Endothelial cell of hepatic sinusoid (primary cell): ENCODE measurements at regions not wholly inside any gene's neighbourhood (a gene's known extent, or its start where the extent isn't known, plus 50 kb on each side); places are given as distances from the start of the nearest gene placed in this dataset.

Experiments
- in situ Hi-C: cut with HindIII; loops from 2 replicates; pipeline ENCODE4 v1.10.0; 2017; ENCODE audit warnings: low sequenced_read_pairs

DNA sequence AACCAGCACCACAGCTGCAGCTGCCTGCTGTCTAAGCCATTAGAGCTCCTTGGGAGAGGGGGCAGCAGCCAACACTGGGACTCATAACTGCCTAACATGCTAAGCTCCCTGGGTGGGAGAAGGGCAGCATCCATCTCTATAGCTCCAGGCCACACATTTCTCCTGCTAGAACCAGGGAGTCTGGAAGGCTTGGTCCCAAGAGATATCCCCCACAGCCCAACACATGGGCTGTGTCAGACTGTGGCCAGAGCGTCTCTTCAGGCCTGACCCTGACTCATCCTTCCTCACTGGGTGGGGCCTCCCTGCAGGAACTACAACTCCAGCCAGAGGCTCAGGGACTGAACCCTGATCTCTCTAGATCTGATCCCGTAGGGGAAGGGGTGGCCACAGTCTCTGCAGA lies 411.1 kb downstream of the HDGFL1 start:
- in situ Hi-C loops, result no loop called here

DNA sequence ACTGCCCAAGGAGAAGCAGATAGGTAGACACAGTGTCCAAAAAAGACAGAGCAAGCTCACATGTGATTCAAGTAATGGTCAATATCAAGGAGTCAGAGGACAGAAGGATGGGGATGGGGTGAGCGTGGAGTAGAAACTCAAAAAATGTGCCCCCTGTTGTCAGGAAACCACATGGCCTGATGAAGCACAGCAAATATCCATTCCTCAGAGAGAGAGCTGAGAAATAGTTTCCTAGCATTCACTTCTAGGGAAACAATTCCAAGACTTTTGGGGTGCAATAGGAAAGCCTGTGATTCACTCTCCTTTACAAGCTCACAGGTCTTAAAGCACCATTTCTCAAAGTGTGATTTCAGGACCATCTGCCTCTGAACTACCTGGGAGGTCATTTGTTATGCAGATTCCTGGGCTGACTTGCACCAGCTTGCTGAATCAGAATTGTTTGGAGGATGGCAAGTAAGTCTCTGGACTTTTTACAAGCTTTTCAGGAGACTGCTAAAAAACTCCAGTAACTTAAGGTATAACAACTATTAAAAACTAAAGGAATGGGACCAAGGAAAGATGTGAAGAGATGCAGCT lies 432.8 kb downstream of the HDGFL1 start:
- in situ Hi-C loops, result no loop called here

DNA sequence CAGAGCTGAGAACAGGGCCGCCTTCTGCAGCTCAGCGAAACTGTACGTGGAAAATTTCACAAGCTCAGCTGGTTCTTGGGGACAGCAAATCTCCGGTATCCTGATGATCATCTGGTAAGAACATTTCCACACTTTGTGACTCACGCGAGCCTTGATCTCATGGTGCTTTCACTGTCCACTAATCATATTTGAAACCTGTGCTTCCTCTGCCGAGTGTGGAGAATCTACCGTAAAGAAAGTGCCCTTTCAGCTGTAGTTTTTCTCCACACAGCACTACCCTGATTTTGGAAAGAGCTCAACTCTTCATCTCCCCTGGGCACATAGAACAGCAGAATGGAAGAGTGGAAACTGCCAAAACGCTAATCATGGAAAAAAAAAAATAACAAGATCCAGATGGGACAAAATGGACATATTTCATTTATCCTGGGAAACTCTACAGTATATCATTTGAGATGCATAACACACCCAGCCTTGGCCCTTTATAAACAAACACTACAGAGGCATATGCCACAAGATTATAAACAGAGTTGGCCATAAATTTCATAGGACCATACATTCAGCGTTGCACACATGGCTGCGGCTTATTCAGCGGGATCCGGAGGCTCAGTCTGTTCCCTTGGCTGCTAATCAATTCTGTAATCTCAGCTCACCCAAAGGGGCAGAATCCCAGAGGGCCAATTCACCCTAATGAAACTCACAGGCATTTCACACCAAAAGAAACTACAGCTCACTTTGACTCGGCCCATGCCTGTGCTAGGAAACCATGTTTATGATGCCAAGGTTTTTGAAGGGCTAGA lies 434.5 kb downstream of the HDGFL1 start:
- in situ Hi-C loops, result no loop called here

GRCh38 chr6:23006656-23007055 lies 437.3 kb downstream of the HDGFL1 start:
- in situ Hi-C loops, result no loop called here

- in situ Hi-C loops, result no loop called here
Measured at GRCh38 chr6:23011615-23012014, 442.2 kb downstream of the HDGFL1 start.

- in situ Hi-C loops, result no loop called here
Measured at GRCh38 chr6:23013776-23014175, 444.4 kb downstream of the HDGFL1 start.

- in situ Hi-C loops, result no loop called here
Measured at GRCh38 chr6:23016696-23017095, 447.3 kb downstream of the HDGFL1 start.

- in situ Hi-C loops, result no loop called here
Measured at GRCh38 chr6:23021487-23021886, 452.1 kb downstream of the HDGFL1 start.

- in situ Hi-C loops, result no loop called here
Measured at GRCh38 chr6:23027281-23027680, 457.9 kb downstream of the HDGFL1 start.

DNA sequence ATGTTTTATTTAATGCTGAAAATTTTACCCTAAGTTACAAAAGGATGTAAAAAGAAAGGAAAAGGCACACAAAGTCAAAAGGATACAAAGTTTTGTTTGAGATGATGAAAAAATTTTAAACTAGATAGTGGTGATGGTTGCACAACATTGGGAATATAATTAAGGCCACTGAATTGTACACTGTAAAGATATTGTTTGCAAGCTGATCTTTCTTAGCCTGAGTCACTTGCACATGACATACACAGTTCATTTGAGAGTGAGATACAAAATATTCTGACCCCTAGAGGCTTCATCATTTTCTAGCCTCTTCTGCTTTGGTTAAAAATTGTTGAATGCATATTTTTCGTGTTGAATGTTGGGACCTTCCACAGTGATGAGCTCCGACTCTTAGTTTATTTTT lies 462.6 kb downstream of the HDGFL1 start:
- in situ Hi-C loops, result no loop called here

- in situ Hi-C loops, result no loop called here
Measured at GRCh38 chr6:23034926-23035325, 465.6 kb downstream of the HDGFL1 start.

DNA sequence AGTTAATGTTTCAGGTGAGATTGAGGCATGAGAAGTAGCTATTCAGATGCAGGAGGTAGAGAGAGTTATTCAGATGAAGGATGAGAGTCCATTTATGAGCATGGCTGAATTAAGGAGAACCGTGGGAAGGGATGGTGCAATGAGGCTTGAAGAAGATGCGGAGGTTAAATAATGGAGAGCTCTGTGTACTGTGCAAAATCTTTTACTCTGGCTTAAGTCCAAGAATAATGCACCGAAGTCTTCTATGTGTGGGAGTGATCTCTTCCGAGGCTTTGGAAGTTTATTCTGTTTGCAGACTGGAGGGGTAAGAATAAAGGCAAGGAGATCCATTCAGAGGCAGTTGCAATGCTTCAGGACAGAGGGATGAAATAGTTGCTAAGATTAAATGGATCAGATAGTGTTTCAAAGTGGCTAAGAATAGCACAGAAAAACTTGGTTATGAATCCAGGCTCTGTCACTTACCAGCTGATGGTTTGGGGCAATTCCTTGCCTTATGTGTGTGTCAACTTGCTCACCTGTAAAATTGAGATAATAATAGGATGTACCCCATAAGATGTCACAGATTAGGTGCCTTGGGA lies 467.1 kb downstream of the HDGFL1 start:
- in situ Hi-C loops, result no loop called here

DNA sequence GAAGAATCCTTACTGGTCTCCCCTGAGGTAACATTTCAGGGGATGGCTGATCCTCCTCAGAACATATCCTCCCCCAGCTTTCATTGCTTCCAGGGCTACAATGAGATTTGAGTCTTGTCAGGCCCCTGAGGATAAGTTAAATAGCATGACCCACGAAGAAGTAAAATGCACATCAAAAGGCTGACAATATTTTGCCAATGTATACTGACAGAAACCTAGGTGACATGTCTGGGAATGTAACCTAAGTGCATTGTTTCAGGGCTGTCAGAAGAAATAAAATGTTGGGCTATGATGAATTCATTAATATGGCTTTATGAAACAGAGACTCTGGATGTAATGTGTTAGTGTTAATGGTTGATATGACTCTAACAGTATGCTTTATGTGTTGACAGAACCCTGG lies 471.5 kb downstream of the HDGFL1 start:
- in situ Hi-C loops, result no loop called here

GRCh38 chr6:23045280-23045679 lies 475.9 kb downstream of the HDGFL1 start:
- in situ Hi-C loops, result no loop called here

GRCh38 chr6:23055523-23055922 lies 486.2 kb downstream of the HDGFL1 start:
- in situ Hi-C loops, result no loop called here

DNA sequence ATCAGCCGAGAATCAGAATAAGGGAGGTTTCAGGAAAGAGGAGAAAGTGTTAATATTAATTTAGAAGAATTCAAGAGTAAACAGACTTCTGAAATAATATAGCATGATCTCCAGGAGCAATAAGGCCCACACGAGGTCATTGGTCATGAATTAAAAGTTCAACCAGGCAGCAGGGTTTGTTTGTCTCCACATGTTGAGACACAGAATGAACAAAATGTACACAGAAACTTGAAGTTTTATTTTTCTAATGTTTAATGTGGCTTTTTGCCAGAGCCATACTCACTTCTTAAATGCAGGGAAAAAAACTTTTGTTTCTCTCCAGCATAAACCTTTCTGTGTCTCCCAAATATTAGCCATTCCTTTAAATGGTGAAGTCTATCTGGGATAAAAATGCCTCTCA lies 504.5 kb downstream of the HDGFL1 start:
- in situ Hi-C loops, result no loop called here

GRCh38 chr6:23077772-23078171 lies 508.4 kb downstream of the HDGFL1 start:
- in situ Hi-C loops, result no loop called here

GRCh38 chr6:23081701-23082100 lies 512.3 kb downstream of the HDGFL1 start:
- in situ Hi-C loops, result no loop called here

GRCh38 chr6:23086100-23086499 lies 516.7 kb downstream of the HDGFL1 start:
- in situ Hi-C loops, result no loop called here

DNA sequence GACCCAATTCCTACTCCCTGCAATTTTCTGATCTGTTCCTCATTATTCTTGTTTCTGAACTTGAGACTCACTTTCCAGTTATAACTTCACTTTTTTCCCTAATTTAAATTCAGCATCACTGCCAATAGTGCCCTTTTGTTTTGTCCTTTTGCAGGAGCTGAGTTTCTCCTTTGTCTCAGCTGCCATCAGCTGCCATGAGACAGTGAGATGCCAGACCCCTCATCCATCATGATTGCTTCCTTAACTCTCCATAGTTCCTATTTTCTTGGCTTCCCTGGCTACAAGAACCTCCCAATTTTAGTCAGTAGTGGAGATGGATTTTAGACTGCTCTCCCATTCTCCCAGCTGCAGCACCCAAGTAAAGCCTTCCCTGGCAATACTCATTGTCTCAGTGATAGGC lies 518.1 kb downstream of the HDGFL1 start:
- in situ Hi-C loops, result no loop called here

GRCh38 chr6:23088761-23089160 lies 519.4 kb downstream of the HDGFL1 start:
- in situ Hi-C loops, result no loop called here

- in situ Hi-C loops, result no loop called here
Measured at GRCh38 chr6:23089981-23090380, 520.6 kb downstream of the HDGFL1 start.
